IMR-90 (cell line): ENCODE measurements at regions not wholly inside any gene's neighbourhood (a gene's known extent, or its start where the extent isn't known, plus 50 kb on each side); places are given as distances from the start of the nearest gene placed in this dataset.

Experiments
- ATAC-seq: fragments of 200-7000 bp; cut with Tn5 transposase; 2 replicates; pipeline ENCODE4 v1.9.1; 2020; ENCODE audit warnings: low read depth, mild to moderate bottlenecking, moderate library complexity
- BruUV-seq: library from RNA; stranded (reverse); fragments of 400-500 nt; replicated peaks from 2 replicates; lab custom pipeline; 2021; lab: Mats Ljungman, UMichigan
- CTCF ChIA-PET: fragments of 300-600 bp; formaldehyde crosslinking; extraction: SDS; loops from one replicate; lab custom pipeline; 2021; ENCODE audit warnings: antibody characterized with exemption; lab: Yijun Ruan, JAX
- POLR2A ChIA-PET: fragments of 300-600 bp; sonication (Branson Sonifier 250); formaldehyde crosslinking; loops from one replicate; lab custom pipeline; 2022; ENCODE audit warnings: antibody characterized with exemption; ENCODE audit not compliant: unreplicated experiment; lab: Charles Lee
- DNase-seq: peaks from one replicate; pipeline ENCODE4 v3.0.0; 2013
- H2AFZ ChIP-seq: replicated peaks from 2 replicates; pipeline ENCODE3; 2013; ENCODE audit warnings: low read length, mild to moderate bottlenecking; ENCODE audit not compliant: poor library complexity
- H2AK5ac ChIP-seq: 2 replicates; pipeline ENCODE4 v1.6.1; 2013; ENCODE audit warnings: low read depth, low read length, inconsistent platforms
- H2AK9ac ChIP-seq: replicated peaks from 2 replicates; pipeline ENCODE3; 2013; ENCODE audit warnings: mild to moderate bottlenecking, low read depth, low read length, moderate library complexity; ENCODE audit not compliant: poor library complexity
- H2BK120ac ChIP-seq: 2 replicates; pipeline ENCODE4 v1.6.1; 2013; ENCODE audit warnings: low read depth, low read length, inconsistent platforms
- H2BK15ac ChIP-seq: 3 replicates; pipeline ENCODE4 v1.6.1; 2013; ENCODE audit warnings: low read depth, low read length, inconsistent platforms
- H2BK20ac ChIP-seq: 2 replicates; pipeline ENCODE4 v1.6.1; 2013; ENCODE audit warnings: low read depth, mild to moderate bottlenecking, inconsistent platforms, low read length, moderate library complexity
- H2BK5ac ChIP-seq: 2 replicates; pipeline ENCODE4 v1.6.1; 2013; ENCODE audit warnings: mild to moderate bottlenecking, low read depth, low read length, inconsistent platforms; ENCODE audit not compliant: poor library complexity, severe bottlenecking
- H3K14ac ChIP-seq: replicated peaks from 2 replicates; pipeline ENCODE4 v1.6.1; 2013; ENCODE audit warnings: low read depth, low read length, inconsistent platforms
- H3K18ac ChIP-seq: 2 replicates; pipeline ENCODE4 v1.6.1; 2013; ENCODE audit warnings: low read depth, low read length, control low read depth
- H3K23ac ChIP-seq: 2 replicates; pipeline ENCODE4 v1.6.1; 2013; ENCODE audit warnings: low read depth, low read length, inconsistent platforms
- H3K27ac ChIP-seq: 2 replicates; pipeline ENCODE4 v1.5.1; 2013; ENCODE audit warnings: mild to moderate bottlenecking, control low read depth, low read length; ENCODE audit not compliant: insufficient read depth
- H3K27me3 ChIP-seq: 2 replicates; pipeline ENCODE4 v1.6.1; 2013; ENCODE audit warnings: low read length; ENCODE audit not compliant: control insufficient read depth, insufficient read depth
- H3K36me3 ChIP-seq: 2 replicates; pipeline ENCODE4 v1.6.1; 2013; ENCODE audit warnings: low read length, mixed read lengths; ENCODE audit not compliant: control insufficient read depth, insufficient read depth
- H3K4ac ChIP-seq: 2 replicates; pipeline ENCODE4 v1.6.1; 2013; ENCODE audit warnings: low read depth, low read length, inconsistent platforms
- H3K4me1 ChIP-seq: 2 replicates; pipeline ENCODE4 v1.6.1; 2013; ENCODE audit warnings: low read length, mixed read lengths; ENCODE audit not compliant: control insufficient read depth, insufficient read depth
- H3K4me2 ChIP-seq: 2 replicates; pipeline ENCODE4 v1.6.1; 2013; ENCODE audit warnings: low read depth, mild to moderate bottlenecking, control low read depth, low read length, moderate library complexity
- H3K4me3 ChIP-seq: 2 replicates; pipeline ENCODE4 v1.5.1; 2013; ENCODE audit warnings: low read depth, mild to moderate bottlenecking, control low read depth, low read length, moderate library complexity; ENCODE audit not compliant: insufficient read depth
- H3K56ac ChIP-seq: 2 replicates; pipeline ENCODE4 v1.6.1; 2013; ENCODE audit warnings: low read length, inconsistent platforms; ENCODE audit not compliant: insufficient read depth; ENCODE audit errors: extremely low read depth
- H3K79me1 ChIP-seq, 2 experiments: 2 replicates each; pipeline ENCODE4 v1.6.1; 2013; ENCODE audit warnings: low read length in 2 of 2, inconsistent platforms in 1 of 2, low read depth in 1 of 2
- H3K9ac ChIP-seq: 2 replicates; pipeline ENCODE4 v1.6.1; 2013; ENCODE audit warnings: low read depth, low read length, control low read depth
- H3K9me1 ChIP-seq: 2 replicates; pipeline ENCODE4 v1.6.1; 2013; ENCODE audit warnings: low read length, inconsistent platforms; ENCODE audit not compliant: insufficient read depth
- H3K9me3 ChIP-seq: 2 replicates; pipeline ENCODE4 v1.6.1; 2013; ENCODE audit warnings: low read length; ENCODE audit not compliant: control insufficient read depth, insufficient read depth
- H4K20me1 ChIP-seq: 2 replicates; pipeline ENCODE4 v1.6.1; 2013; ENCODE audit warnings: low read length, inconsistent platforms; ENCODE audit not compliant: insufficient read depth
- H4K5ac ChIP-seq: 2 replicates; pipeline ENCODE4 v1.6.1; 2013; ENCODE audit warnings: mild to moderate bottlenecking, low read depth, low read length, control low read depth
- H4K8ac ChIP-seq, 2 experiments: 2 replicates each; pipeline ENCODE4 v1.6.1; 2013; ENCODE audit warnings: low read depth in 2 of 2, low read length in 2 of 2, control low read depth in 1 of 2, inconsistent platforms in 1 of 2
- H4K91ac ChIP-seq: 2 replicates; pipeline ENCODE4 v1.6.1; 2013; ENCODE audit warnings: low read depth, low read length, inconsistent platforms; ENCODE audit not compliant: insufficient read depth
- BHLHE40 ChIP-seq: fragments of 150-350 bp; IDR thresholded peaks from 2 replicates; pipeline ENCODE4 v1.6.1; 2016; ENCODE audit warnings: mild to moderate bottlenecking, low read depth, low read length
- CEBPB ChIP-seq: IDR thresholded peaks from 2 replicates; pipeline ENCODE4 v1.6.1; 2012; ENCODE audit warnings: low read depth, low read length, improper control_type of control experiment
- CHD1 ChIP-seq: IDR thresholded peaks from 2 replicates; pipeline ENCODE4 v1.6.1; 2012; ENCODE audit warnings: low read depth, low read length, improper control_type of control experiment
- CTCF ChIP-seq: conservative IDR thresholded peaks from 2 replicates; pipeline ENCODE4 v1.5.1; 2012; ENCODE audit warnings: mild to moderate bottlenecking, low read depth, low read length, improper control_type of control experiment
- ELK1 ChIP-seq: fragments of 150-350 bp; IDR thresholded peaks from 2 replicates; pipeline ENCODE4 v1.6.1; 2016; ENCODE audit warnings: low read depth, mild to moderate bottlenecking, low read length, moderate library complexity, borderline replicate concordance
- FOS ChIP-seq: fragments of 150-350 bp; IDR thresholded peaks from 2 replicates; pipeline ENCODE4 v1.6.1; 2016; ENCODE audit warnings: low read depth, low read length
- MAFK ChIP-seq: IDR thresholded peaks from 2 replicates; pipeline ENCODE4 v1.6.1; 2012; ENCODE audit warnings: low read depth, low read length, improper control_type of control experiment
- MAZ ChIP-seq: IDR thresholded peaks from 2 replicates; pipeline ENCODE4 v1.6.1; 2012; ENCODE audit warnings: low read depth, mild to moderate bottlenecking, low read length, improper control_type of control experiment, moderate library complexity, borderline replicate concordance
- MXI1 ChIP-seq: IDR thresholded peaks from 2 replicates; pipeline ENCODE4 v1.6.1; 2012; ENCODE audit warnings: low read depth, mild to moderate bottlenecking, low read length, moderate library complexity, borderline replicate concordance
- NFE2L2 ChIP-seq: fragments of 150-350 bp; IDR thresholded peaks from 2 replicates; pipeline ENCODE4 v1.6.1; 2016; ENCODE audit warnings: low read depth, mild to moderate bottlenecking, low read length
- POLR2A ChIP-seq: IDR thresholded peaks from 2 replicates; pipeline ENCODE4 v1.6.1; 2012; ENCODE audit warnings: mild to moderate bottlenecking, low read depth, low read length
- RAD21 ChIP-seq: IDR thresholded peaks from 2 replicates; pipeline ENCODE4 v1.6.1; 2012; ENCODE audit warnings: low read length, improper control_type of control experiment
- RCOR1 ChIP-seq: IDR thresholded peaks from 2 replicates; pipeline ENCODE4 v1.6.1; 2012; ENCODE audit warnings: mild to moderate bottlenecking, low read length, improper control_type of control experiment; ENCODE audit not compliant: insufficient replicate concordance
- RFX5 ChIP-seq: IDR thresholded peaks from 2 replicates; pipeline ENCODE4 v1.8.0; 2012; ENCODE audit warnings: low read depth, mild to moderate bottlenecking, low read length, moderate library complexity
- SMC3 ChIP-seq: fragments of 150-350 bp; IDR thresholded peaks from 2 replicates; pipeline ENCODE4 v1.6.1; 2016; ENCODE audit warnings: low read depth, mild to moderate bottlenecking, antibody characterized with exemption, low read length, moderate library complexity
- USF2 ChIP-seq: fragments of 150-350 bp; IDR thresholded peaks from 2 replicates; pipeline ENCODE4 v1.6.1; 2017; ENCODE audit warnings: mild to moderate bottlenecking, antibody characterized with exemption, low read length, low read depth
- WGBS, 2 experiments: methylation state at CpG; one replicate each; pipeline versions ENCODE4 v1.1.5 to v1.1.7; 2013; ENCODE audit warnings: missing lambda C conversion rate in 2 of 2; ENCODE audit not compliant: insufficient read length in 1 of 2; ENCODE audit errors: extremely low coverage in 2 of 2; 5-methylcytosine and 5-hydroxymethylcytosine counted together
- dilution Hi-C: fragments of 300-500 bp; cut with HindIII; formaldehyde crosslinking; loops from one replicate; pipeline ENCODE4 v1.14.3; 2018; ENCODE audit warnings: low sequenced_read_pairs; ENCODE audit not compliant: unreplicated experiment
- in situ Hi-C: fragments of 300-500 bp; cut with MboI; formaldehyde crosslinking; loops from 3 replicates; pipeline ENCODE4 v1.14.3; 2019; ENCODE audit warnings: low sequenced_read_pairs, inconsistent platforms, mixed read lengths
- intact Hi-C: fragments of 100-400 bp; cut with micrococcal nuclease; formaldehyde crosslinking; loops from 2 replicates; pipeline ENCODE4 v1.10.0; 2022

GRCh38 chr4:143054971-143055370, 129.7 kb upstream of the USP38 start:
- intact Hi-C loops, result no loop called here

More at GRCh38 chr4:143054971-143055370, 129.7 kb upstream of the USP38 start:
- Histone ChIP-seq H3K27me3 (no peaks in the 10 kb centered on the region), H2AK5ac (no peak overlapping the region), H3K14ac (no peak overlapping the region), H2AK9ac (no peak overlapping the region), H2BK120ac (no peak overlapping the region), H3K9ac (no peak overlapping the region), H4K20me1 (no peaks in the 10 kb centered on the region), H2AFZ (no peak overlapping the region), H2BK20ac (no peak overlapping the region), H3K36me3 (no peaks in the 10 kb centered on the region), H4K91ac (no peak overlapping the region), H3K18ac (no peak overlapping the region), H3K9me1 (no peaks in the 10 kb centered on the region), H3K56ac (no peak overlapping the region), H4K8ac (no peak overlapping the region), H3K79me1 (no peaks in the 10 kb centered on the region), H2BK5ac (no peak overlapping the region), H3K4me1 (no peaks in the 10 kb centered on the region), H3K27ac (no peak overlapping the region), H3K4me2 (no peak overlapping the region), H3K4me3 (no peak overlapping the region), H2BK15ac (no peak overlapping the region), H4K5ac (no peak overlapping the region), H3K9me3 (no peaks in the 10 kb centered on the region), H3K4ac (no peak overlapping the region), H3K23ac (no peak overlapping the region)
- TF ChIP-seq MAZ (no peak), NFE2L2 (no peak), BHLHE40 (no peak), CEBPB (no peak), RFX5 (no peak), RCOR1 (no peak), MAFK (no peak), SMC3 (no peak), RAD21 (no peak), CHD1 (no peak), ELK1 (no peak), USF2 (no peak), POLR2A (no peak), CTCF (no peak), MXI1 (no peak), FOS (no peak)
- BruUV-seq, result no TSS peak
- POLR2A ChIA-PET, result no interaction called here
- CTCF ChIA-PET, result no interaction called here
- dilution Hi-C loops, result no loop called here
- no CpG with 5 or more reads among the region's 1 CpG for WGBS, 2 experiments
- DNase-seq (no peak), ATAC-seq (no peak)
- in situ Hi-C loops, result no loop called here
